PFSK-1 (cell line): ENCODE measurements at regions not wholly inside any gene's neighbourhood (a gene's known extent, or its start where the extent isn't known, plus 50 kb on each side); places are given as distances from the start of the nearest gene placed in this dataset.

Source experiments
- FOXP2 ChIP-seq: optimal IDR thresholded peaks from 2 replicates; pipeline ENCODE3; 2011; ENCODE audit warnings: borderline replicate concordance, control low read depth, inconsistent platforms; ENCODE audit not compliant: insufficient read depth; ENCODE audit errors: extremely low read length, extremely low read depth
- POLR2AphosphoS5 ChIP-seq: IDR thresholded peaks from 2 replicates; pipeline ENCODE4 v1.6.1; 2012; ENCODE audit warnings: low read depth, mild to moderate bottlenecking, control low read depth, low read length, moderate library complexity
- REST ChIP-seq, 2 experiments: IDR thresholded peaks; 2 replicates each; pipeline versions ENCODE4 v1.6.1 to v1.8.0; 2011 to 2012; ENCODE audit warnings: low read depth in 2 of 2, low read length in 2 of 2, control low read depth in 1 of 2, inconsistent platforms in 1 of 2, mild to moderate bottlenecking in 1 of 2, moderate library complexity in 1 of 2; ENCODE audit not compliant: insufficient read depth in 1 of 2
- SIN3A ChIP-seq: IDR thresholded peaks from 2 replicates; pipeline ENCODE4 v1.6.1; 2012; ENCODE audit warnings: mild to moderate bottlenecking, low read length, moderate library complexity, borderline replicate concordance; ENCODE audit not compliant: insufficient read depth
- TAF1 ChIP-seq: IDR thresholded peaks from 2 replicates; pipeline ENCODE4 v1.6.1; 2012; ENCODE audit warnings: low read length, control low read depth, borderline replicate concordance; ENCODE audit not compliant: insufficient read depth

GRCh38 chr12:60168441-60168840 lies 572.6 kb downstream of the SLC16A7 start:
- TF ChIP-seq FOXP2 (no peak), POLR2AphosphoS5 (no peak), TAF1 (no peak), REST (IDR thresholded peaks at IDR 0.05; ENCODE audit: insufficient read depth in 1 of 2, low read depth in 2 of 2, low read length in 2 of 2) (no peak), SIN3A (no peak)

- no peak for TF ChIP-seq REST (IDR thresholded peaks at IDR 0.05; ENCODE audit: insufficient read depth in 1 of 2, low read depth in 2 of 2, low read length in 2 of 2)
- TF ChIP-seq SIN3A = no peak
These were observed 574.1 kb downstream of the SLC16A7 start for GRCh38 chr12:60169904-60170303.

- TF ChIP-seq REST (IDR thresholded peaks at IDR 0.05; ENCODE audit: insufficient read depth in 1 of 2, low read depth in 2 of 2, low read length in 2 of 2) (no peak), FOXP2 (no peak), POLR2AphosphoS5 (no peak), TAF1 (no peak), SIN3A (no peak)
These were observed 576.7 kb downstream of the SLC16A7 start for GRCh38 chr12:60172266-60173211.

GRCh38 chr12:60173224-60174170 lies 577.7 kb downstream of the SLC16A7 start:
- TF ChIP-seq SIN3A = no peak
- TF ChIP-seq FOXP2 = no peak
- TF ChIP-seq REST (IDR thresholded peaks at IDR 0.05; ENCODE audit: insufficient read depth in 1 of 2, low read depth in 2 of 2, low read length in 2 of 2) = no peak
- no peak for TF ChIP-seq POLR2AphosphoS5
